ENCODE measurements at regions not wholly inside any gene's neighbourhood (a gene's known extent, or its start where the extent isn't known, plus 50 kb on each side); places are given as distances from the start of the nearest gene placed in this dataset.
"Not testable (repeated sequence)": the region's sequence is repeated elsewhere in the genome, so short reads cannot be mapped to it uniquely, and the experiment has no call there.

DNA sequence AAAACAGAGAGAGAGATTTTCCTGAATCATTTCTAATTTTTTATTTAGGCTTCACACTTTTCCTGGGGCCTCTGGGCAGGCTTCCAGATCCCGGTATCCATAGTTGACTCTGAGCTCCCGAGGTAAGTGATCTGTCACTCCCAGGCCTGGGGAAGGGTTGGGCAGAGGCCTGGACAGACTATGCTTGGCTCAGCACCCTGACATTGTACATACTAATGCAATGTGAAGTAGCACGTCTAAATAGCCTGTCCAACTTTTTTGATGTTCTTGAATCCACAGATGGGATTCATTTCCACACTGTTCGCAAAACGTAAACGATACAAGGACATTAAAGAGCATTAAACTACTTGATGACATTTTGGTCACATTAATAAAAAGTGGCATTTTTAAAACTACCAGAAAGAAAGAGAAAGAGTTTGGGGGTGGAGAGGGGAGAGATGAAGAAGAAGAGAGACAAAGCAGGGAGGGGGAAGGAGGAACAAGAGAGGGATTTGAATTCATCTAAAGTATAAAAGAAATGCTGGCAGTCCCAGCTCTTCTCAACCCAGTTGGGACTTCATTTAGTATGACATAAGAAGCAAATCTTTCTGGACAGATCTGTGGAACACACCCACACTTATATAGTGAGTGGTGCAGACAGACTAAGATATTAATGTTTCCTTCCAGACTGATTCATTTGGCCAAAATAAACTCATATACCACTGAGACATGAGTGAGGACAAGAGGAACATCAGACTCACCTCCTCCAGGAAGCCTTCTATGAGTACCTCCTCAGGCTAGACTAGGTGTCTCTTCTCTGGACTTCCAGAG, 514.2 kb downstream of the SOX6 start:
- no peak for DNase-seq (ENCODE audit: low read depth in 2 of 2)

DNA sequence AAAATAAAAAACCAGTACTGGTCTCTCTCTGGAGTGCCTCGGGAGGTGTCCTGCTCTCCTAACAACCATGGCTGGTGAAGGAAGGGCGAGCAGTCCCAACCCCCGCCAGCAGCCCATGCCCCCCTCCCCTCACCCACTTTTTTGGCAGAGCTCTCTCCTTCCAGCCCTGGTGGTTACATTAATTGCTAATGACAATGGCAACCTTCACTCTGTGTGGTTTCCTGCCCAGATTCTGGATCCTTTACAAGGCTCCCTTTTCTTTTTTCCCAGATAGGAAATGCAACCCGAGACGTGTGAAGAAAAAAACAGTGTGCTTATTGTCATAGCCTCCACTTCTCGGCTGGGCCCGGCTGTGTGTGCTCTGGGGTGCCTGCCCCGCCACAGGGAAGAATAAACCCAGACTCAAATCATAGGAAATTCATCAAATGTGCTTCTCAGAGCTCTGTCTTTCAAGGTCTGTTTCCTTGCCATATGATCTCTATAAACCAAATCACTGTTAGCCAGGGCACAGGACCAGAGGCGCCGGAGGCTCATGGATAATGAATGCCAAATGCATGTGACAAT, 513.0 kb downstream of the SOX6 start:
- no peak for DNase-seq (ENCODE audit: low read depth in 2 of 2)

DNA sequence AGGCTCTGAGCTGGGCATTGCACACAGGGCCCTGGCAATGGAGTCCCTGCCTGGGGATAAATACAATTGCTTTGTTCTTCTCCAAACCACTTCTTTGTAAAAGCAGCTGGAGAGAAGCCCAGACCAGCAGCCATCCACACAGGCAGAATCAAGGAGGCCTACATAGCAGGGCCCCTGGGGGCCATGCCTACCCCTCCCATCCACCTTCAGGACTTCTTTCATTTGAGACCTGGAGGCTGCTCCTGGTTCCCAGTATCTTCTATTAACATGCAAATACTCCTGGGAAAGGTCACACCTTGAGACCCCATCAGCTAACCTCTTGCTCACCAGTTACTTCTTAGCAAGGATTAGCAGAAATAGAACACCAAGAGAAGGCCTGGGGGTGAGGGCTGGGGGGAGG, 511.1 kb downstream of the SOX6 start:
- DNase-seq (ENCODE audit: low read depth in 2 of 2), result no peak

DNA sequence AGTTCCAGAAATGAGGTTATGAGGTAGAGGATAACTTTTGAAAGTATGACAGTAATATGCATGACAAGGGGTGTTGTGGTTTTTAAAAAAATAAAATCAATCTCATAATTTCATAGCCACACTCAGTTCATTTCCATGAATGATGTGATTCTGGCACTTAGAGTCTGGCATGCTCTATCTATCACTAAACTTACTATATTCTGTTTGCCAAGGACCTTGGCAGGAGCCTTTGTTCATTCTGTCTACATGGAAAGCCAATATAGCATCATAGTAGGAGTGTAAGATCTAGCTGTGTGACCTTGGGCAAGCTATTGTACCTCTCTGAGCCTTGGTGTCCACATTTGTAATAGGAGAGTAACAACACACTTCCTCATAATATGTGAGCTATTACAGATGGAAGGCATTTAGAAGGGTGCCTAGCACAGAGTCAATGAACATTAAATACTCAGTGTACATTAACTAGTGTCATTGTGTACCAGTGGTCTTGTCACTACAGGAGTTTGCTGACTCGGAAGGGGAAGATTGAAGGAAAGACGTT, 507.6 kb downstream of the SOX6 start:
- no peak for DNase-seq (ENCODE audit: low read depth in 2 of 2)

DNA sequence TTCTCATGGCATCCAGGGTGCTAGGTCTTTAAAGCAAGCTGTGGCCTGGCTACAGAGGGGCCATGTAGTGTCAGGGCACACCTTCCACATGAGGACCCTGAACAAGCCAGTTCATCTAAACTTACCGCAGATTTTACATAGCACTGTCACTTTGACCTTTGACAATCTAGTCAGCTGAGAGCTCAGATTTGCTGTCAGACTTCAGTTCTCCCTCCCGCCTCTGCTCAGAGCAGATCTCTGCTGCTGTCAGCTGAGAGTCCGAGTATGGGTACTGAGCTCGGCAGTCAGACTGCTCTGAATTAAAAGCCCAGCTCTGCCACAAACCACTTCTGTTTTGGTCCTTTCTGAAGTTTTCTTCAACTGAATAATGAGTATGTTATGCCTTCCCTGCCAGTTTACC, 507.1 kb downstream of the SOX6 start:
- DNase-seq (ENCODE audit: low read depth in 2 of 2), result no peak

DNA sequence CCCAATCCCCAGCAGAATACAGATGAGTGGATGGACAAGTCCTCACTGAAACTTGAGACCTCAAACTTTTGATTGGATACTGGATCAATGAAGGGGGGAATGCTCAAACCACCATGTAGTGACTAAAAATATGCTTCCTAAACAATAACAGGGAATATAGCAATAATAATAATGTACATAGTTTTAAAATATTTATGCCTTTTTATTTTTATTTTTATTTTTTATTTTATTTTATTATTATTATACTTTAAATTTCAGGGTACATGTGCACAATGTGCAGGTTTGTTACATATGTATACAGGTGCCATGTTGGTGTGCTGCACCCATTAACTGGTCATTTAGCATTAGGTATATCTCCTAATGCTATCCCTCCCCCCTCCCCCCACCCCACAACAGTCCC, 506.0 kb downstream of the SOX6 start:
- DNase-seq (ENCODE audit: low read depth in 2 of 2), result not testable (repeated sequence)

DNA sequence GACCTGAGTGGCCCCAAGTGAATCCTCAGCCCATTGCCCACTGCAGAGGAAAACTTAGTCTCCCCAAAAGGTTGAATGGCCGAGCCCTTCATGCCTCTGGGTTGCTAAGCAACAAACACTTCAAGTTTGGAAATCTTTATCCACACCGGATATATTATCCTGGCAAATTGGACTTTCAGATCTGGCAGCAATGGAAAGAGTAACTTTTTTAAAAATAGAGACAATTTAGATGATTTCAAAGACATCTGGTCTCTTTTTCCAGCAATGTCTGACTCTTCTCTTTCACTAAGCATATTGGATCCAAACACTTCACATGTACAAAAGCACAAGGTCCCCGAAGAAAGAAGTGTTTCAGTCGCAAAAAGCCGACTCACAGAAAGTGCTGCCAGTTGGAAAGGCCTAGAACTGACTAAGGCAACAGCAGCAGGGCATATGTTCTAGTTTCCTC, 505.3 kb downstream of the SOX6 start:
- DNase-seq (ENCODE audit: low read depth in 2 of 2), result no peak

DNA sequence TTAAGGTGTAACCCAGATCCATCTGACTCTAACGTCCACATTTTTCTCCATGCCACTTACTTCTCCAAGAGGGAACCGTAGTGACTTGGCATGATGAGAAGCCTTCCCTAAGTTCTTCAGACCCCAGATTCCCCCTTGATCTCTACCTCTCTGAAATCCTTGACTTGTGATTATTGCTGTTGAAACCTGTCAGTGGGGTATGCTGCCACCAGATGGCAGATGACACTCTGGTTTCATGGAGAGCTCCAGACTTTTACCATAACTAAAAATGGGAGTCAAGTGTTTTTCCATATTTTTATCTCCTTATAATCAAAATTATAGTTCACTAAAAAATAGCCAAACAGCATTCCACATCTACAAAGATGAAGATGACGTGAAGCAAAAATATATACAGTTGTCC, 504.2 kb downstream of the SOX6 start:
- no peak for DNase-seq (ENCODE audit: low read depth in 2 of 2)

DNA sequence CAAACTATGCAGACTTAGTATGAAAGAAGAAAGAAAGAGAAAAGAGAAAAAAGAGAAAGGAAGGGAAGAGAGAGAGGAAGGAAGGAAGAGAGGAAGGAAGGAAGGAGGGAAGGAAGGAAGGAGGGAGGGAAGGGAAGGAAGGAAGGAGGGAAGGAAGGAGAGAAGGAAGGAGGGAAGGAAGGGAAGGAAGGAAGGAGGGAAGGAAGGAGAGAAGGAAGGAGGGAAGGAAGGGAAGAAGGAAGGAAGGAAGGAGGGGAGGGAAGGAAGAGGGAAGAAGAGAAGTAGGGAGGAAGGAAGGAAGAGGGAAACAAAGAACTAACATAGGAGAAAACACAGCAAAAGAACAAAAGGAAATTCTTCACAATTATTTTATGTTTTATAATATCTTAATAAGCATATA, 502.1 kb downstream of the SOX6 start:
- DNase-seq (ENCODE audit: low read depth in 2 of 2), result no peak

DNA sequence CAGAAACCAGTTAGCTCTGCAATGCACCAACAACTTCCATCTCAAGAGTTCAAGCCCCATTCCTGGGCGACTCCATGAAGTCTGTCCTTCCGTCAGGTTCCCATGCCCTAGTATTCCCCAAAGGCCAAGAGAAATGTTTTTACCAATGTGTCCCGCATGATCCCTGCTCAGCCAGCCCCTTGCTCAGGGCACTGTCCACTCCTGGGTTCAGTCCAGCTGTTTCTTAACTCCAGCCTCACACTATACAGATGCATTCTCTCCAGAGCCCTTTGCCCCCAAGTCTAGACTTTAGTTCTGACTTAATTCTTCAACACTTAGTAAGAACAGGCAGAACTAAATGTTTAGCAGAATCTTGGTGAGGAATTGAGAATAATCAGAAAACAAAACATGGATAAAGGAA, 497.5 kb downstream of the SOX6 start:
- DNase-seq (ENCODE audit: low read depth in 2 of 2), result no peak

DNA sequence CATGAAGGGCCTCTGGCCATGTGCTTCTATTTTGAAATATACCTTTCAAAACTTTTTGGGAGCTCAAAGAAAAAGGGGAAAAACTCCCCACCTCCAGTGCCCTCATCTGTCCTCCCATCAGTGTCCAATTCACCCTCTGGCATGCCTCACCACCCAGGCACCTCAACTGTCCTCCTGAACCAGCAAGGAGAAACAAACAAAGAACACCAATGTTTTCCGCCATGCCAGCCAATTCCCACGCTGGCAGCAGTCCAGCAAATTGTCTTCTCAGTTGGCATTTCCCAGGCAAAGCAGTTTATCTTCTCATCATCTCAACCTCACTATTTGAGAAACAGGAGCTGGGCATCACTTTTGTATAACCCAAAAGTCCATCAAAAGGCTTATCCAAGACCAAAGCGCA, 496.9 kb downstream of the SOX6 start:
- DNase-seq (ENCODE audit: low read depth in 2 of 2), result no peak

DNA sequence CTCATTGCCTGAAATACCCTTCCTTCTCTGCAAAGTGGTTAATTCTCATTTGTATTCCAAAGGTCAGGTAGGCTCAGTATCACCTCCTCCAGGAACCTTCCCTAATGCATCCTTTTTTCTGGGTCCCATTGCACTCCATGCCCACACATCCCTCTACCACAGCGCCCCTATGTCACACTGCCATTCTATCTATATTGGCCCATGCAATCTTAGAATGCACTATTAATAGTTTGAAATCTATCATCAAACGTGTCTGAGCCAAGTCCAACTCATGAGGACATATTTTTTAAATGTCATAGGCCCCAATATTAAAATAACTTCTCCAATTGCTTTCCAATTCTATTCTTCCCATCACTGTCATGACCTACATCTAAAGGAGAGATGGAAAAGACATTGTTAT, 495.1 kb downstream of the SOX6 start:
- DNase-seq (ENCODE audit: low read depth in 2 of 2), result no peak

DNA sequence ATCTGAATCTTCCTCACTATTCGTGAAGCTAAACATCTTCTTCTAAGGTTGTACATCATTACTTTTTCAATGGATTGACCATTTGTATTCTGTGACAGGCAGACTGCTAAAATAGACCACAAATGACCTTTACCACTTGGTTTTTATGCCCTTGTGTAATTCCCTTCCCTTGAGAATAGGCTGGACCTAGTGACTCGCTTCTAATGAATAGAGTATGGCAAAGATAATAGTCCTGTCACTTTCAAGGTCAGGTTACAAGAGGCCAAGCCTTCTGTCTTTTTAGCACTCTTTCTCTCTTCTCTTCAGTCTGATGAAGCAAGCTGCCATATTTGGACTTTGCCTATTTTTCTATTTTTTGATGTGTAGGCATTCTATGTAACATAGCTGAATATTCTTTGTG, 492.9 kb downstream of the SOX6 start:
- DNase-seq (ENCODE audit: low read depth in 2 of 2), result no peak

DNA sequence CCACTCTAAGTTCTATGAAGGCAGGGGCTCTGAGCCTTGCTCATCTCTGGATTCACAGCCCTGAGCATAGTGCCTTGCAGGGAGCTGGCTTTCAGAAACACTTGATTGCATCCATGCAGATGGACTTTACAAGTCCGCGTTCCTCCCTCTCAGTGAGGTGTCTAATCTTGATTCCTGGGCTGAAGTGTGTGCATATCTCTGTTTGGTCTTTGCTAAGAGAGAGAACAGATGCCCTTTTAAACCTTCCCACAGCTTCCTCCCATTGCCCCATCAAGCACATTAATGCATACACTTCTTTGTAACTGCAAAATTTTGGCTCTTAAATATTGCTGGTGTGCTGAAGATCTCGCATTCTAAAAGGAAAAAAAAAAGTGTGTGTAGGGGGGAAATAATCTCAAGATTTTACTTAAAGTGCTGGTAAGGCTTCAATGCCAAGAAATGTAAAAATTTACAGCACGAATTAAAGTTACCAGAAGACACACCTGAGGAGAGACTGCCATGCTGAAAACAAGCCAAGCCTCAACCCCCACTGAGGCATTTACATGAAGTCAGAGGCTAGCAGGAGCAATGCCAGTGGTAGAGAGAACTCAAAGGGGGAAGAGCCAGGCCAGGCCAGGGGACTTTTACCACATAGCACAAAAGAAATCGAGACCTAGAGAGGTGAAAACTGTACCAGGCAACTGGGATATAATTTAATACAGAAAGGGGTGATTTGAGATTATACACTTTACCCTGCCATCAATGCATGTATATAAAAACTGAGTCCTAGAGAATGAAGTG, 492.1 kb downstream of the SOX6 start:
- no peak for DNase-seq (ENCODE audit: low read depth in 2 of 2)

DNA sequence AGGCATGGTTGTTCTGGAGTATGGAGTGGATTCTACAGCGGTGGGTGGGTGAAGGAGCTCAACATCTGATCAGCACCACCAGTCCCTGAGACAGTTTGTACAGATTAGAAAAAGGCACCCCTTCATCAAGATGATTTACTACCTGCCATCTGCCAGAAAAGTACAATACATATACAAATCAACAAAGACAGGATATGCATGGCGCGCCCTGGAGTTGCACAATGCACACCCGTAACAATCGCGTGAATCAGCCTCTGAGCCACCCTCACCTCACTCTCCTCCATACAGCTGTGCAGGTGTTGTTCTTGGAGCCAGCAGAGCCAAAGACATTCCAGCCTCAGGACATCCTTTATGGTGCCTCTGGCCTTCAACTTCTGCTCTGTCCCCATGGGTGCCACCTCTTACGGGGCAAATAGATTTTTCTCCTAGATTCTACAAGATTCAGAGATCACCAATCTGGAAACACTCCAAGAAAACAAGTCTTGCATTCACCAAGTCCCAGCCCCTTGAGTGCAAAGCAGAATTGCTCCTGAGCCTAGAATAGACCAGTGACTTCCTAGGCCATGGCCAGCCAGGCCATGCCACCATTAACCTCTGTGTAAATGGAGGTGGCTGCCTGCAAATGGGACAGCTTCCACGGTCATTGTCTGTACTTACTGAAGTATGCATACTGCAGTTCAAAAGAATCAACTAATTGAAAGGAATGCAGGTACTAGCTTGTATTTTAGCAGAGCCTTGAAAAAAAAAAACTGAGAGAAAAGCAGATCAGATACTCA, 490.9 kb downstream of the SOX6 start:
- no peak for DNase-seq (ENCODE audit: low read depth in 2 of 2)

DNA sequence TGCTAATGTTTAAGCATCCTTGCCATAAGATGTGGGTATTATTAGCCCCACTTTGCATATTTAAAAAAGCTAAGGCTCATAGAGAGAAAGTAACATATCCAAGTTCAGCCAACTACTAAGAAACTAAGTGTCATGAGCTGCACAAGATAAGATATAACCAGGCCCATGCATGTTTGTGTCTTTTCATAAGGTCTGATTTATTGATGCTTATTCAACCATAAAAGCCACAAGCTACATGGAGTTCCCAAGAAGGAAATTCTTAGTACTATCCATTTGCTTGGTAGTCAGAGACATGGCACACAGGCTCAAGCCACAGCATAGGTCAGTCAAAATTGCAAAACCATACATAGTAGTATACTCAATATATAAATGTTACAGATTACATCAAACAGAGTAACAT, 488.5 kb downstream of the SOX6 start:
- DNase-seq (ENCODE audit: low read depth in 2 of 2), result no peak

DNA sequence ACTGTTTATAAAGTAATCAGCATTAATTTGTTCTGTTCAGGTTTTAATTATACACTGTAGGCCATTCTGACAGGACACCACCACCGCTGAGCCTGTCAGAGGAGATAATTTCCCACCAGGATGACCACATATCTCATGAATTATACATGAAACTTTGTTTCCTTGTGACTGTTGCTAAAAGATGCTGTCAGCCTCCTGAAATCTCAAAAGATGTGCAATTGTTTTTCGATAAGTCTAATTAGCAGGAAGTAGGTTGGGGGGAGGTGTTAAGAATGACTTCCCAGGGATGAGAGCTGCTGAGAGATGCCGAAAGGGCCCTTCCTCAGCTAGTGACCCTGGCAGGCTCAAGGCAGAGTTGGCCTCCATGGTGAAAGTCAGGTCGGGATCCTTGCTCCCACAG, 485.4 kb downstream of the SOX6 start:
- DNase-seq (ENCODE audit: low read depth in 2 of 2), result no peak

DNA sequence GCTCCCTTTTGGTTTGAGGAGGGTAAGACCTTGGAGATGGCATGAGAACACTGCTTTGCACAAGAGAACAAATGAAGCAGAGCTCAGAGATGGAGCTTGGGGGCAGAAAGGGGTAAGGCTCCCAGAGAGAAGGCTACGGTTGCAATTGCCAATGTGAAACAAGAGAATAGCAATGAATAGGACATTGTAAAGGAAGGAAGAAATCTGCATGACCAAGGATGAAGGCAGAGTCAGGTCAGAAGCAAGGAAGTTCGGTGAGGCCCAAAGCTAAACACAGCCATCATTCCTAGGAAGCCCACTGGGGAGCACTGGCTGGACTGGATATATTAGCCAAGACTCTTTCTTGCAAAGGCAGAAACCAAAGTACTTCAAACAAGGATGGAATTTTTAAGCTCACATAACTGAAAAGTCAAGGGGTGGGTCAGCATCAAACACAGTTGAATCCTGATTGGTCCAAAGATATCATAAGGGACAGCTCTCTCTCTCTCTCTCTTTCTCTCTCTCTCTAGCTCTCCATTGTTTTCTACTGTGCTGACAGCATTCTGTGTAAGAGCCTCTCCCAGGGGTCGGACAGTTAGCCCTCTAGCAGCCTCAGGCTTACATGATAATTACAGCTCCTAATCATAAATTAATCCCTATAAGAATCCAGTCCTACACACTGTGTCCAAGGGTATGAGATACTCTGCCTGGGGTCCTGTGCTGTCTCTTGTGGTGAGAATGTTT, 484.3 kb downstream of the SOX6 start:
- DNase-seq (ENCODE audit: low read depth in 2 of 2), result no peak

DNA sequence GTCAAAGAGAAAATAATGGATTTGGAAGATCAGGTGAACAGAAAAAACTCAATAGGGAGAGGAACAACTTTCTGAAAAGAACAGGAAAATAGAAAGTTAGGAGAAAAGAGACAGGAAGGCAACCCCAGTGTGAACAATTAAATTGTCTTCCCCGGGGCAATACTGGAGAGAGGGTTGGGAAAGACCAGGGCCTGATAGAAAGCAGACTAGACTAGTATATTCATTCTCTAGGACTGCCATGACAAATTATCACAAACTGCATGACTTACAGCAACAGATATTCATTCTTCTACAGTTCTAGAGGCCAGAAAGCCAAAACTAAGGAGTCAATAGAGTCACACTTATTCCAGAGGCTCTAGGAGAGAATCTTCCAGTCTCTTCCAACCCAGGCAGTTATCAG, 482.8 kb downstream of the SOX6 start:
- no peak for DNase-seq (ENCODE audit: low read depth in 2 of 2)

DNA sequence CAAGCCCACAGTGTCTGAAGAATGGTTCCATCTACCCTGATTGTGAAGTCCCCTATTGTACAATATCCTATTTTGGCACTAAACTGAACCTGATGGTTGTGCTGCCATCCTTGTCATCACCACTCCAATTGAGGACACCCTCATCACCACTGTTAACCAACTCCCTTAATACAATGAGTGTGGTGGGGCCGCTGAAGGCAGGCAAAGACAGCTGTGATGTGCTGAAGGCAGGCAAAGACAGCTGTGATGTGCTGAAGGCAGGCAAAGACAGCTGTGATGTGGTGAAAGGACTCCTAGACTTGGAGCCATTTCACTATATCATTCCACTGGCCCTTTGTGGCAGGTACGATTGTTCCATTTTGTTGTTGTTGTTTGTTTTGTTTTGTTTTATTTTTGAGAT, 481.6 kb downstream of the SOX6 start:
- no peak for DNase-seq (ENCODE audit: low read depth in 2 of 2)

DNA sequence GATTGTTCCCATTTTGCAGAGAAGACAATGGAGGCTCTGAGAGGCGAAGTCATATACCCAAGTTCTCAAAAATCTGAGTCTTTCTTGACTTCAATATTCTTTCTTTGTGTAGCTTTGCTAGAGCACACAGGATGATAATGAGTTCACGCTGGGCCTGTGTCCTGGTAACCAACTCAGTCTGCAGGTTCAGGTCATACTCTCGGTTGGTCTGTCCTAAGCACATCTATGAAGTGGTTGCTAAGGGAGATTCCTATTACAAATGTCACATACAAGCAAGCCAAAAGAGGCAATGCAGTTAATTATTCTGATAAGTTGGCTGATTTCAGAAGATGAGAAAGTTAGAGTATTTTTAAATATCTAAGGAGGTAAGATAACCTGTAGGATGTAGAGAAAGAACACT, 481.0 kb downstream of the SOX6 start:
- no peak for DNase-seq (ENCODE audit: low read depth in 2 of 2)

Data from stimulated activated CD8-positive, alpha-beta memory T cell treated with anti-CD3 and anti-CD28 coated beads, Interleukin-7, amount 100 ng/mL, for 1 hour (primary cell).